Muscle layer of colon (tissue), 2 donors: ENCODE measurements at regions not wholly inside any gene's neighbourhood (a gene's known extent, or its start where the extent isn't known, plus 50 kb on each side); places are given as distances from the start of the nearest gene placed in this dataset.
A peak's percentile ranks its signal among the peaks of the same experiment; 100 is the strongest.

Experiments
- H3K27ac ChIP-seq: one replicate; pipeline ENCODE4 v1.7.0; 2013; ENCODE audit warnings: low read depth, mild to moderate bottlenecking, low read length, moderate library complexity
- H3K27me3 ChIP-seq, 2 donors: one replicate each; pipeline ENCODE4 v1.7.0; 2013; ENCODE audit warnings: low read length in 2 of 2, mild to moderate bottlenecking in 2 of 2; ENCODE audit not compliant: insufficient read depth in 2 of 2, control insufficient read depth in 1 of 2
- H3K36me3 ChIP-seq: one replicate; pipeline ENCODE4 v1.7.0; 2013; ENCODE audit warnings: mild to moderate bottlenecking, low read length; ENCODE audit not compliant: insufficient read depth
- H3K4me1 ChIP-seq: one replicate; pipeline ENCODE4 v1.7.0; 2013; ENCODE audit warnings: mild to moderate bottlenecking, low read length; ENCODE audit not compliant: insufficient read depth
- H3K4me3 ChIP-seq, 2 donors: one replicate each; pipeline ENCODE4 v1.7.0; 2013; ENCODE audit warnings: low read length in 2 of 2, low read depth in 1 of 2, mild to moderate bottlenecking in 1 of 2, moderate library complexity in 1 of 2
- H3K9ac ChIP-seq: one replicate; pipeline ENCODE4 v1.7.0; 2013; ENCODE audit warnings: low read length
- H3K9me3 ChIP-seq: one replicate; pipeline ENCODE4 v1.7.0; 2013; ENCODE audit warnings: mild to moderate bottlenecking, low read length
- donor health status: abdominal sarcoma.
- donor health status: Adenocarcinoma of cecum.

- no peak overlapping the region for H3K4me3 ChIP-seq
- no peaks in the 10 kb centered on the region for H3K36me3 ChIP-seq
- H3K9me3 ChIP-seq = no peaks in the 10 kb centered on the region
- H3K4me1 ChIP-seq = peaks cover 37% of the 10 kb centered on the region
- H3K27ac ChIP-seq = peak overlapping the region; percentile 52
- H3K27me3 ChIP-seq = no peaks in the 10 kb centered on the region
- H3K9ac ChIP-seq = no peak overlapping the region
These were observed 180.1 kb upstream of the OSR1 start for GRCh38 chr2:19538411-19538963.

GRCh38 chr2:19536136-19536535 lies 177.7 kb upstream of the OSR1 start:
- Histone ChIP-seq H3K9ac (no peak overlapping the region), H3K27ac (no peak overlapping the region), H3K36me3 (no peaks in the 10 kb centered on the region), H3K9me3 (no peaks in the 10 kb centered on the region), H3K4me3 (no peak overlapping the region), H3K27me3 (no peaks in the 10 kb centered on the region), H3K4me1 (peaks cover 27% of the 10 kb centered on the region)

DNA sequence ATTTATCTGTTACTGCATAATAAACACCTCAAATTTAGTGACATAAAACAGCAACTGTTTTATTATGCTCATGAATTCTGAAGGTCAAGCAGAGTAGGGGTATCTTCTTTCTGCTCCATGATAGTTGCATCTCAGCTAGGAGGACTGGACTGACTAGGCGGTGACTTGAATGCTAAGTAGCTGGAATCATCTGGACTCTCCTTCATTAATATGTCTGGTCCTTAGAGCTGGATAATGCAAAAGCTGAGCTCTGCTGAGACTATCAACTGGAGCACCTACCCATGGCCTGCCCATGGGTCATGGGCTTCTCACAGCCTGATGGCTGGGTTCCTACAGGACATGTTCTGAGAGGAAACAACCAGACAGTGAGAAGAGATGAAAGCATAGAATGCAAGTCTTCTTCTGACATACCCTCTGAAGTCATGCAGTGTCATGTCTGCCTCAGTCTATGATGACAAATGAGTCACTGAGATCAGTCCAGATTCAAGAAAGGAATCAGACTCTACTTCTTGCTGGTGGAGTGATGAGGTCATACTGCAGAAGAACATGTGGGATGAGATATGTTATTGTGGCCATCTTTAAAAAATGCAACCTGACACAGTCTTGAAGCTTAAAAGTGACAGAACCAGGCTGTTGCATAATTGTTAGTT lies 174.2 kb upstream of the OSR1 start:
- no peaks in the 10 kb centered on the region for H3K36me3 ChIP-seq
- H3K4me3 ChIP-seq = no peak overlapping the region
- H3K27me3 ChIP-seq = no peaks in the 10 kb centered on the region
- no peak overlapping the region for H3K9ac ChIP-seq
- H3K9me3 ChIP-seq = no peaks in the 10 kb centered on the region
- peaks cover 3% of the 10 kb centered on the region for H3K4me1 ChIP-seq
- no peak overlapping the region for H3K27ac ChIP-seq

GRCh38 chr2:19529677-19530076 lies 171.3 kb upstream of the OSR1 start:
- no peaks in the 10 kb centered on the region for H3K4me1 ChIP-seq
- no peaks in the 10 kb centered on the region for H3K9me3 ChIP-seq
- H3K9ac ChIP-seq = no peak overlapping the region
- H3K4me3 ChIP-seq = no peak overlapping the region
- no peak overlapping the region for H3K27ac ChIP-seq
- H3K36me3 ChIP-seq = no peaks in the 10 kb centered on the region
- H3K27me3 ChIP-seq = no peaks in the 10 kb centered on the region

GRCh38 chr2:19527771-19528170 lies 169.3 kb upstream of the OSR1 start:
- Histone ChIP-seq H3K36me3 (no peaks in the 10 kb centered on the region), H3K27ac (no peak overlapping the region), H3K27me3 (no peaks in the 10 kb centered on the region), H3K9ac (no peak overlapping the region), H3K9me3 (no peaks in the 10 kb centered on the region), H3K4me1 (no peaks in the 10 kb centered on the region), H3K4me3 (no peak overlapping the region)

- Histone ChIP-seq H3K27me3 (no peaks in the 10 kb centered on the region), H3K27ac (no peak overlapping the region), H3K4me1 (no peaks in the 10 kb centered on the region), H3K9ac (no peak overlapping the region), H3K9me3 (no peaks in the 10 kb centered on the region), H3K4me3 (no peak overlapping the region), H3K36me3 (no peaks in the 10 kb centered on the region)
These were observed 166.9 kb upstream of the OSR1 start for GRCh38 chr2:19525313-19525712.

DNA sequence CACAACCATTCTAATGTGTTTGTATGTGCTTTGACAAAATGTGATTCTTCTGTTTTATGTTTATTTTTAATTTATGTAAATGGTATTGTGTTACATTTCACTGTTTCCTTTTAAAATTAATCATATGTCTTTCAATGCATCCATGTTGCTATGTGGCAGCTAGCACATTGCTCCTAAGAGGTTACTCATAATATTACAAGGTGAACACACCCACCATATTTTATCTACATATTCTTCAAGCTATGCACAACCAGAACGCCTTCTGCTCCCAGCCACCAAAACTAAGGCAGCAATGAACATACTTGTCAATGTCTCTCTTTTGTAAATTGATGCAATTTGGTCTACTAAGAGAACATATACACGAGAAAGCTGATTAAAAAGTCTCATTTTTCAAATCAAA lies 160.6 kb upstream of the OSR1 start:
- H3K4me3 ChIP-seq = no peak overlapping the region
- no peaks in the 10 kb centered on the region for H3K36me3 ChIP-seq
- no peak overlapping the region for H3K9ac ChIP-seq
- H3K27me3 ChIP-seq = no peaks in the 10 kb centered on the region
- H3K27ac ChIP-seq = no peak overlapping the region
- H3K9me3 ChIP-seq = no peaks in the 10 kb centered on the region
- no peaks in the 10 kb centered on the region for H3K4me1 ChIP-seq

GRCh38 chr2:19507137-19507536 lies 148.7 kb upstream of the OSR1 start:
- Histone ChIP-seq H3K4me1 (peaks cover 24% of the 10 kb centered on the region), H3K9ac (no peak overlapping the region), H3K4me3 (no peak overlapping the region), H3K27me3 (no peaks in the 10 kb centered on the region), H3K27ac (no peak overlapping the region), H3K36me3 (no peaks in the 10 kb centered on the region), H3K9me3 (no peaks in the 10 kb centered on the region)

DNA sequence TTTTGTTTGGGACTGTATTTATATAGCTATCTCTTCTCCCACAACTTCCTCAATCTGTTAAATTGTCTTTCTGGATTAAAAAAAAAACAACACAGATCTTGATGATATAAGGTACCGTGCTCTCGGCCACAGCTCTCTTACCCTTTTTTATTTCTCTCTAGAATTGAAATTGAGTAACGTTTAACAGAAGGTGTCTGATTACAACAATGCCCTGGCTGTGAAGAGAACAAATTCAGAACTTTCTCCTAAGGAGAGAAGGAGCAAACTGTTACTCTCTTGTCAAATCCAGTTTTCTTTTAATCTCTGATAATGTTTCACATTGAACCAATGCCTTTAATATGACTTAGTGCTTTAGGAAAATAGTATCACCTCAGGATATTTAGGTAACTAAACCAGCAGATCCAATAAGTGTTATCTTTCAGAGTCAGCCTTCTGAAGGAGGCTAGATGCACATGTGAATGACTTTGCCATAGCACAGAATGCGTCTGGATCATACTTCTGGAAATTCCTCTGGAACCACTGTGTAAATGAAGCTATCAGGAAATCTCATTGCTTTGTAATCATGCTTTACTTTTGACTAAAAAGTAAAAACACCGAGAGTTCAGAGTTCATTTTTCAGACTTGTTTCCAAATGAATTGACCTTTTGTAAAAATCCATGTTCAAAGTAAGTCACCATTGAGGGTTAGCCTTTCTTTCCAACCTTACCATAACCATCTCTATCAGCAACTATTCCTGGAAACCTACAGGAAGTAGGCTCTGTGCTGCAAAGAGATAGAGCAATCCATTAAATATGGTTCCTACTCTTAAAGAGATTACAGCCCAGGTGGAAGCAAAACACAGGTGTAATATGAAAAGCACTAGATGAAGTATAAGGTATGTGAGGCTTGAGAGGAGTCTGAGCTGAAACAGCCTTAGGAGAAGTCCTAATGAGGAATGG lies 147.0 kb upstream of the OSR1 start:
- Histone ChIP-seq H3K9me3 (no peaks in the 10 kb centered on the region), H3K4me1 (peaks cover 24% of the 10 kb centered on the region), H3K9ac (no peak overlapping the region), H3K27ac (no peak overlapping the region), H3K36me3 (no peaks in the 10 kb centered on the region), H3K27me3 (no peaks in the 10 kb centered on the region), H3K4me3 (no peak overlapping the region)

- peaks cover 28% of the 10 kb centered on the region for H3K4me1 ChIP-seq
- no peak overlapping the region for H3K9ac ChIP-seq
- H3K4me3 ChIP-seq = no peak overlapping the region
- no peak overlapping the region for H3K27ac ChIP-seq
- H3K27me3 ChIP-seq = no peaks in the 10 kb centered on the region
- no peaks in the 10 kb centered on the region for H3K9me3 ChIP-seq
- no peaks in the 10 kb centered on the region for H3K36me3 ChIP-seq
These were observed 146.2 kb upstream of the OSR1 start for GRCh38 chr2:19504400-19505198.

- Histone ChIP-seq H3K27ac (no peak overlapping the region), H3K36me3 (no peaks in the 10 kb centered on the region), H3K9ac (no peak overlapping the region), H3K9me3 (no peaks in the 10 kb centered on the region), H3K27me3 (no peaks in the 10 kb centered on the region), H3K4me3 (no peak overlapping the region), H3K4me1 (peaks cover 28% of the 10 kb centered on the region)
These were observed 145.5 kb upstream of the OSR1 start for GRCh38 chr2:19503915-19504314.
